GM21360 (cell line): ENCODE measurements at regions not wholly inside any gene's neighbourhood (a gene's known extent, or its start where the extent isn't known, plus 50 kb on each side); places are given as distances from the start of the nearest gene placed in this dataset.
A peak's percentile ranks its signal among the peaks of the same experiment; 100 is the strongest.

Experiments
- ATAC-seq: cut with Tn5 transposase; IDR thresholded peaks from one replicate; pipeline ENCODE4 v1.9.1; 2021; ENCODE audit warnings: mild to moderate bottlenecking, moderate library complexity; ENCODE audit not compliant: unreplicated experiment

DNA sequence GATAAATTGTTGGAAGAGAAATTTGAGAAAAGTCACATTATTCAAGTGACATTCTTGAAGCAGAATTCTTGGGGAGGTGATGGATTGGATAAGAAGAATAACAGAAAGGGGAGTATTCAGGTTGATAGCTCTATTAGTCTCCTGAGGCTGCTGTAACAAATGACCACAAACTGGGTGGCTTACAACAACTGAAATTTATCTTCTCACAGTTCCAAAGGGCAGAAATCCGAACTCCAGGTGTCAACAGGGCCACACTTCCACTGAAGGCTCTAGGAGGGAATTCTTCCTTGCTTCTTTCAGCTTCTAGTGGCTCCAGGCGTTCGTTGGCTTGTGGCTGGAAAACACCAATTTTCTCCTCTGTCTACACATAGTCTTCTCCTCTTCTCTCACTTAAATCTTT is 99.8 kb downstream of the TES start:
- ATAC-seq, result no peak

DNA sequence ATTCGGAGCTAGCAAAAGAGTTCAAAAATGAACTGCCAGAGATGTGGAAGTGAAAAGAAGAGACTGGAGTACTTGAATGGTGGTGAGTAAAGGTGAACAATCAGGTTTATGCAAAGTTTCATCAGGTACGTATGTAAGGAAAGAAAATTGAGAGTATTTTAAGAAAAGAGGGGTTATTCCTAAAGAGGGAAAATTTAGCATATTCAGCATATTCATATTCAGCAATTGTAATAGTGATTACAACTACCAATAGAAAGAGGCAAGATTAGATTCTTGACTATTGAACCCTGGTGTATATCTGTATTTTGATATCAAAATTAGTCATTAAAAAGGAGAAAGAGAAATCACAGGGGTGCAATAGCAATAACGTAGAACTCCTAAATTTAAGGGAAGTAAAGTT is 100.9 kb downstream of the TES start:
- no peak for ATAC-seq

DNA sequence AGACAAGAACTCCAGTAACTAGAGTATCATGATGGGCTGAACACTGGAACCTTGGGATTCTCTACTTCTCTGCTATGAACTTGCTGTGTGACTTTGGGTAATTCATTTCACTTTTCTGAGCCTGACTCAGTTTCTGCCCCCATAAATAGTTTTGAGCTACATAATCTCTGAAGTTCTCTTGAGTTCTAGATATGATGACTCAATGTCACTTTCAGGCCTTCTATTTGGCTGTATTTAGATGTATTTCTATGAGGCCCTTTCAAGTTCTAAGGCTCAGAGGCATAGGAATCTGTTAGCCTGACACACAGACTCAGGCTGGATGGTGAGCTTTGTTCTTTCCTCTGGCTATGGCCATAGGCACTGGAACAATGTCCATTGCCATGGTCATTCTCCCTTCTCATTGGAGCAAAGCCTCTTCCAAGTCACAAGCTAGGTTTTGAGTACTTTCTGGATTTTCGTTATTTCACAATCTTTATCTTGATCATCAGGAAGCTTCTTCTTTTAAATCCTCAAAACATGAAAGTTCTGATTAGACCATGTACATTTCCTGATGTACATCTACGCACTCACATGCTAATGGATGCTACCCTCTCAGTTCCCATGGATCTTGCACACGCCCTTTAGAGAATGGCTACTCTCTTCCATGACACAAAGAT is 101.6 kb downstream of the TES start:
- no peak for ATAC-seq

DNA sequence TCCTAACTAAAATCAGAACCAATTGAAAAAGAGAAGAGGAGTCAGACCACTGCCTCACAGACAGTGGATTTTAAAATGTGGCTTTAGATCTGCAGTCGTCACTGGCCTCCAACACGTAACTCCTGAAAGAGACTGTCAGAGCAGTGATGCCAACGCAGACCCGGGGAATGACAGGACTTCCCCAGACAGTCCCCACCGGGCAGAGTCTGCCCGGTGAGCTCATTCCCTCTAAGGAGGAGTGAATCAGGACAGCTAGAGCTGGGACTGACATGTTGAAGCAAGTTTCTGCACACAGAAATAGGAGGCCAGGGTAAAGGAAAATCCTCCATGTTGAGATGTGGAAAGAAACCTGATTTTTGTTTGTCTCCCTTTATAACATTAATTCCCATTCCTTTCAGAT is 105.0 kb downstream of the TES start:
- ATAC-seq, result no peak

DNA sequence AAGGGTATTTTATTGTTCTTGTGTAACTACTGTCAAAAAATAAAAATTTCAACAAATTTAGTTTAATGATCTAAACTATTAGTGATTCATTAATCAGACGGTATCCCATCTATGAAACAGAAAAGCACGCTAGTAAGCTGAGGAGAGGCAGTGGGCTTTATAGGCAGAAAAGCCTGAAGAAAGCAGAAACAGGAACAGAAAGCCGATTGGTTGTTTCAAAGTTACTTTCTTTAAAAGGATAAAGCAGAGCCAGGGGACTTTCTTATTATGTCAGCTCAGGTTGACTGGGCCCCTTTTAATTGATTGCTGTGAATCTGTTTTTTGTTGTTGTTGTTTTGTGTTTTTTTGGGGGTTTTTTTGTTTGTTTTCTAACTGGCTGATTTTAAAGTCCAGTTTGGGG is 105.5 kb downstream of the TES start:
- ATAC-seq, result no peak

DNA sequence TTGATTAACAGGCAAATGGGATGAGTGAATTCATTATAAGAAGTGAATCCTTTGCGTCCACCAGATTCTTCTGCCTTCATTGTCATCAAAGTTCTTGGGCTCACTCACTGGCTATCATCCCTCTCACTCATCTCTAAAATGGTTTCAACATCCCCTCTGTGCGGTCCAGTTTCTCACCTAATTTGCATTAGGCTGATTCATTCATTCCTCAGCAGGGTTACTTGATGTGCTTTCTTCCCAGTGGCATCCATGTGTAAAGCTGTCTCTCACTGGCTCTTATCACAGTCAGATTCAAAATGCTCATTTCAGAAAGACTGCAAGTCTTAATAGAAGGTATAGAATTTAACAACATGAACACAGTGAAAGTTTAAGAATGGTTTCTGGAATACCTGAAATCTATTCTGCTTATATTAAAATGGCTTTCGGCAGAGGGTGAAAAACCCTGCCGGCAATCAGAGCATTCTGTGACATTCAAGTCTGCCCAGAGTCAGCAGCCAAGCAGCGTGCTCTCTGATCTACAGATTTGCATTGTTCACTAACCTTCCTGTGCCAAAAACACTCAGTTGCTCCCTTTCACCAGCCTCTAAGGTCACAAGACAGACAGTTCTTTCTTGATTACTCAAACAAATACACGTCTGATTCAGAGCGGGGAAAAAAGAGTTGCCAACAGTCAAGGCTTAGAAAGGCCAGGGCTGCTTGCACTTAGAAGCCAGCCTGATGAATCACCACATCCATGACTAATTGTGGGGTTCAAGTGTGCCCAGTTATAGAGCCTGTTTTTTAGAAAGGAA is 106.7 kb downstream of the TES start:
- peak; percentile 93 for ATAC-seq

DNA sequence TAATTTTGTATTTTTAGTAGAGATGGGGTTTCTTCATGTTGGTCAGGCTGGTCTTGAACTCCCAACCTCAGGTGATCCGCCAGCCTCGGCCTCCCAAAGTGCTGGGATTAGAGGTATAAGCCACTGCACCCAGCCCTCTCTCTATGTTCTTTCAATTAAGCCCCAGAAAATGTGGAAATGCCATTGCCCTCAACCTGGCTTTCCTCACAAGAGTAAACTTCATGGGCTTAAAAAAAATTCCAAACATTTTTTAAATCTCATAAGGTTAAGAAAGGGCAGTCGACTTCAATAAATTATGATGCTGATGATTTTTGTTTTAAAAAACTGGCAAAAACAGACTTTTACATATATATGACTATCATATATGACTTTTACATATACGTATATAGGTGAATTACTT is 107.6 kb downstream of the TES start:
- no peak for ATAC-seq

DNA sequence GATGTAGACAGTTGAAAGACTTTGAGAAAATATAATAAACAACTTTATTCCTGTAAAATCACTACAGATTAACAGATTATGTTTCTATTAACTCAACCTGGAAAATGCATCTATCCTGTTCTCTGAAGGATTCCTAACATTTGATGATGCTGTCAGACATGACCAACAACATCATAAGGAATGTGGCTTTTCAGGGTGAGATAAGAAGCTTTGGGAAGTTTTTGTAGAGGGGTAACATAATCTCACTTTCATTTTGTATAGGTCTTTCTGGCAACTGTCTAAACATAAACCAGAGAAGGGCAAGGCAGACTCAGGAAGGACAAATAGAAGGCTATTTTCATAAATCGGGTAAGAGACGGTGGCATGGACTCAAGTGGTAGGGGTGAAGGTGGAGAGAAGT is 112.2 kb downstream of the TES start:
- no peak for ATAC-seq

DNA sequence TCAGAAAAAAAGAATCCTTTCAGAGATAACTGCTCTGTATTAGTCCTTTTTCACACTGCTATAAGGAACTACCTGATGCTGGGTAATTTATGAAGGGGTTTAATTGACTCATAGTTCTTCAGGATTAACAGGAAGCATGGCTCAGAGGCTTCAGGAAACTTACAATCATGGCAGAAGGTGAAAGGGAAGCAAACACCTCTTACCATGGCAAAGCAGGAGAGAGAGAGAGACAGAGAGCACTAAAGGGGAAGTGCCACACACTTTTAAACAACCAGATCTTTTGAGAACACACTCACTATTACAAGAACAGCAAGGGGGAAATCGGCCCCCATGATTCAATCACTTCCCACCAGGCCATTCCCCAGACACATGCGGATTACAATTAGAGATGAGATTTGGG is 114.2 kb downstream of the TES start:
- ATAC-seq, result no peak

DNA sequence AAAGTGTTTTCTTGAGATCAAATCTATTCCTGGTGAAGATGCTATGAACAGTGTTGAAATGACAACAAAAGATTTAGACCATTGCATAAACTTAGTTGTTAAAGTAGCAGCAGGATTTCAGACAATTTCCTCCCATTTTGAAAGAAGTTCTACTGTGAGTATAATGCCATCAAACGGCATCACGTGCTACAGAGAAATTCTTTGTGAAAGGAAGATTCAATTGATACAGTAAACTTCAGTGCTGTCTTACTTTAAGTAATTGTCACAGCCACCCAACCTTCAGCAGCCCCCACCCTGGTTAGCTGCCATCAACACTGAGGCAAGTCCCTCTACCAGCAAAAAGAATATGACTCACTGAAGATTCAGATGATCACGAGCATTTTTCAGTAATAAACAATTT is 115.2 kb downstream of the TES start:
- ATAC-seq, result no peak

DNA sequence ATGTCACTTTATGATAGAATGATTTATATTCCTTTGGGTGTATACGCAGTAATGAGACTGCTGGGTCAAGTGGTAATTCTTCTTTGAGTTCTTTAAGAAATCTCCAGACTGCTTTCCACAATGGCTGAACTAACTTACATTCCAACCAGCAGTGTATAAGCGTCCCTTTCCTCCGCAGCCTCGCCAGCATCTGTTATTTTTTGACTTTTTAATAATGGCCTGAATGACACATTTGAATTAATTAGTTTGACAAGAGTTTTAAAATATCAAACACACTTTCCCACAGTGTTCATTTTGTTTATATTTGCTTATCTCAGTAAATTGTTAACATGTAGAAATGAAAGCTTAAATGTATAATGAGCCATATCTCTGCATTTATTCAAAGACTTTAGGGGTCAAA is 116.8 kb downstream of the TES start:
- ATAC-seq, result no peak

DNA sequence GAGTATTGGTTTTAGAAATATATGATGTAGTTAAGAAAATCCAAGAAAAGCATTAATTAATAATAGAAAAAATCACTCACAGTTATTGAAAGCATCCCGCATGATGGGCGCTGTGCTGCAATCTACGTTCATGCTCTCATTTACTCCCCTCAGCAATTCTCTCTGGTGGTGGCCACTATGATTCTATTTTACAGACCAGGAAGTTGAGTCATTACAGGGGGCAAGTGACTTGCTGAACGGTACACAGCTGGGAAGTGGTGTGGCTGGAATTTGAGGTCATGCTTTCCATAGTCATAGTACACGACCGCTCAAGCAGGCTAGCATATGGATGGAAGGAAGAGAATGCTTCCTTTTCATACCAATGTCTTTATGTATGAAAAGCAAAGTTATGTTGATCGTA is 117.4 kb downstream of the TES start:
- ATAC-seq, result no peak

DNA sequence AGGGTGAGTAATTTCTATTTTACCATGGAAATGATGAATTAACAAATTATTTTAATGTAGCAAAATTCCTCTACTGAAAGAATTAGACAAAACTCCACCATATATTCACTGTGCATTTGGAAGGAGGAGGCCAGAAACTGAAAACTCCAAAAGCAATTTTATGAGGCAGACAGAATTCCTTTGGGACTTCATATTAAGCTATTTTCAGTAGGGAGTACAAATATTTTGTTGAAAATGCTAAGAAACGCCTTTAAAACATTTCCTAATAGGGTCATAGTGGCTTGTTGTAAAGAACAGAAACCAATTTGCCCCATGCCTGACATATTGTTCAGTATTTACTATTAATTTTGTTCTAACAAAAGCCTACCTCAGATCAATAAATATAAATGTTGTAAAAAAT is 117.8 kb downstream of the TES start:
- ATAC-seq, result no peak

DNA sequence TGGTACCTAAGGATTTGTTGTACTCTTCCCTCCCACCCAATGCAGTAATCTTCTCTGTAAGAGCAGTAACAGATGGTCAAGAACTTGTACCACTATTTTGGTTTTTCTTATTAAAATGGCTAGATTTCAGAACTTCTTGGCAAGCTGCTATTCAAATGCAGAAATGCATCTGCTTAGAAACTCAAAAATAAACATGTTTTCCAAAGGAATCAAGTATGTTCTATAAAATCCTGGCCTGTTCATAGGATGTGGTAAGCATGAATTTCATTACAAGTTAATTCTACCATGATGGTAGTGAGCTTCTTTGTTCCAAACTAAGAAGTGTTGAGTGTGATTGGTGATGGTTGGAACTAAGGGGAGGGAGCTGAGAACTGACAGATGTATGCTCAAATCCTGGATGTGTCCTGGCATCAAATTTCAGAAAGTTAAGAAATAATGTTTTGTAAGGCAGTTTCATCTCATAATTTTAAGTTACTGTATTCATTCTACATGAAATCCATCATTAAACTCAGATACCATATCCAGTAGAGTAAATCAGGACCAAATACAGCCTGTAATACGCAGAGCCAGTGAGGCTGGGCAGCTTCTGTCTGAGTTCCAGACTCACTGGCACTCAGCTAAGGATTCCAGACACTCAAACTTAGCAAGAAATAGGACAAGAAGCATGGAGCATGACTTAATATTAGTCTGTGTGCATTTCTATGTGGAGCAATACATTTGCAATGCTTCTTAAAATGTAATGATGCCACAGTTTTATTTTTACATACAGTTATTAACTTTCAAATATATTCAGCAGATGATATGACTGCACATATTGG is 119.6 kb downstream of the TES start:
- no peak for ATAC-seq

DNA sequence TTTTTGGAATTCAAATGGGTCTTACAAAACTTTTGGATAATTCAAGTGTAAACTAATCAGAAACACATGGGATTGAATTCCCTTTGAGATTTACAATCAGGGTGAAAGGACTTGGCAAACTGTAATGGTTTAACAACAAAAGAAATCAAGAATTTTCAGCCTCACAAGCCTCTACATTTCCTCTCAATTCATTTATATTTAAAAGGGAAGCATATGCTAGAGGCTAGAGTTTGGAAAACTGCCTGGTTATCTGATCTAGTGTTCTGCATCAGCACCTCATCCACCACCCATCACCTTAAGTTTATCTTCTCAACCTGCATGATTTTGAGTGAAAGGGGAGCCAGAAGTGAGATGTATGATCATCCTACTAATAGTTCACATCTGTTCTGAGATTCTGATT is 120.7 kb downstream of the TES start:
- no peak for ATAC-seq

DNA sequence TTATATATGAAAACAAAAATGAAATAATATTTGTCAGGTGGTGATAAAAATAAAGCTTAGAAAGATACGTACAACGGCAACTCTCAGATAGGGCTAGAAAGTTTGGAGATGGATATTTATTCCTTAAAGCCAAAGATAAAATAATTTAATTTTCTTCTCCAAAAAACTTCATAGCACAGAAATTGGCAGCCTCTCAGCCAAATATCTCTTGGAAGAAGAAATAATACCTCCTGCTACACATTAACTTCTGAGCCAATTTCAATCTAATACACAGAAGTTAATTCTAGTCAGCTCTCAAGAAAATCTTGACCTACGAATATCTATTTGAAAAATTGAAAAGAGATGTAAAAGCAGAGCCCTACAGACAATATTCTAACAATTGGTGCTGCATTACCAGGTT is 122.4 kb downstream of the TES start:
- ATAC-seq, result no peak

DNA sequence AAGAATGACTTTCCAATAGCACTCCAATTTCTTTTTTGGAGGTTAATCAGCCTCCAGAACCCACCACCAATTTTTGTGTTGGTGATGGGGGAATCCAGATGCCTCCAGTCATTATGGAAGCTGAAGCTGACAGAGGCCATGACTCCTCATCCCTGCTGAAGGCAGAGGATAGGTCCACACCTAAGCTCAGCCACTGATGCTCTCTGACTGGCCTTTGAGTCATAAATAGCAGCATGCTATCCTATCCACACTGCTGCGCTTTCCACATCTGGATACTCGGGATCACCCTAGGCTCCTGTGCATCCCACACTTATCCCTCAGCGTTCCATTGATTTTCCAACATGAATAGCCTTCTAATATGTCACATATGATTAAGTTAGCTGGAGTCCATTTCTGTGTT is 124.2 kb downstream of the TES start:
- no peak for ATAC-seq

DNA sequence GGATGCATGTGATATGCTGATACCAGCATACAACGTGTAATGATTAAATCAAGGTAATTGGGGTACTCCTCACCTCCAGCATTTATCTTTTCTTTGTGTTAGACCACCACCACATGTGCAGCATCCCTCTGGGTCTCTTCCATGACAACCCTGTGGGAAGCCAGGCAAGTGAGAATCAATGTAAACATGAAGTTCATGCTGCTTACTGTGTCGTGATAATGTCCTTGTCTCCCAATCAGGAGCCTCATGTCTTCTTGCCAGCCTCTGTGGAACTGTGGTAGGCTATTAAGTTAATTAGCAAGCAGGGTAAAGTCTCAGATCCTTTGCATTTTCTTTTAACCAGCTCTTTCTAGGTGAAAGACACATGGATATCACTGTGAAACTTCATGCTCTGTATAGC is 126.7 kb downstream of the TES start:
- ATAC-seq, result no peak

DNA sequence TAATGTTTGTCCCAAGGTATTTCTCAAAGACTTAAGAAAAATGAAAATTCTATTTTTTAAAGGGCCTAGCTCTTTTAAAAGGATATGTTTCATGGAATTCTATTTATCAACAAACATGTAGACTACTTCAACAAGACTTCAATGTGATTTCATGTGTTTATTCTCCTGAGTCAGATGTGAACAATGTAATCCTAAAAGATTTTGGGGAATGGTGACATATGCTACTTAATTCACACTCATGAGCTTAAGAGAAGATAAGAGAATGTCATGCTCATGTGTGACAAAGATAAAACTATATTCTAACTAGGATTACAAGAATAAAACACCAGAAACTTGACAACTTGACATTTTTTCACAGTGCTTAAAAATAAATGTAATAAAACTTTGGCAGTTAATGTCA is 127.5 kb downstream of the TES start:
- ATAC-seq, result no peak

DNA sequence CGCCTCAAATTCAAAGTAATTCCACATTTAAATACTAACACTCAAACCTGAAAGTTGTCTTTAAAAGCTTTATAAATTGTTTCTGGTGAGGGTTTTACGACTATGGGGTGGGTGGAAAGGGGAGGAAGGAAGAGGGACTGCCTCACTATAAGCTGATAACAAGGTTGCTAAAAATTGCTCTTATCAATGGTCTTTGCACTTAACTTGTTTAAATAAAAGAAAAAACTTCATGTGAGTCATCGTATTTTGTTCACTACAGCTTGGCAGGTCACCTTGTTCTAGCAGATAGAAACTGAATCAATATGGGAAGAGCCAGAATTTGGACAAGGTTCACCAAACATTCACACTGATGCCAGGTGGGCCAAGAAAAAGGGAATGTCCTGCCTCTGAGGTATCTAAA is 129.2 kb downstream of the TES start:
- ATAC-seq, result no peak

DNA sequence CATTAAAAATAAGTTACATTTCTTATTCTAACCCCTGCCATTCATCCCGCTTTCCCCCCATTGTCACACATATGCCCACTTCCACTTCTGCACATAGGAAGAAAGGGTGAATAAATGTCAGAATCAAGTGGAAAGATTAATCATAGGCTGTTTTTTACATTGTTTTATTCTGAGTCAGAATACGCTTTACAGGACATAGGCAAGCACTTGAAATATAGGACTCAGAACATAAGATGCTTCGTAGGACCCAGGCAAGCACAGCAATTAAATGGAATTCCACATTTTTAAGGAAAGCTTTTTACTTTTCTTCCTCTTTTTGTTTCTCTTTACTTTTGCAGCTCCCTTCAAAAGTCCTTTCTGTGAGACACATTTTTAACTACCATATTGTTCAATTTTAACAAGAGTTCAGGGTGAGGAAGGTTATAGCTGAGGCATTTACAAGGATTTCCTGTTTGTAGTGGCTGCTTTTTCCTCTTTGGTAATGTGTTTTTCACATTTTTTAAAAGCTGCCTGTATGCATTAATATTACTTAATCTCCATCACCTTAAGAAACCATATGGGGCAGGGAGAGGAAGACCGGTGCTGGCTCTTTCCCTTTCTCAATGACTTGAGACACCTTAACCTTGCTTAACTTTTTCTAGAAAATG is 130.0 kb downstream of the TES start:
- no peak for ATAC-seq
